IPS DF 4.7 (cell line): ENCODE measurements at regions not wholly inside any gene's neighbourhood (a gene's known extent, or its start where the extent isn't known, plus 50 kb on each side); places are given as distances from the start of the nearest gene placed in this dataset.

Experiments
- DNase-seq: peaks from one replicate; pipeline ENCODE4 v3.0.0-alpha.2; 2013; ENCODE audit warnings: low spot score; ENCODE audit errors: extremely low read depth

DNA sequence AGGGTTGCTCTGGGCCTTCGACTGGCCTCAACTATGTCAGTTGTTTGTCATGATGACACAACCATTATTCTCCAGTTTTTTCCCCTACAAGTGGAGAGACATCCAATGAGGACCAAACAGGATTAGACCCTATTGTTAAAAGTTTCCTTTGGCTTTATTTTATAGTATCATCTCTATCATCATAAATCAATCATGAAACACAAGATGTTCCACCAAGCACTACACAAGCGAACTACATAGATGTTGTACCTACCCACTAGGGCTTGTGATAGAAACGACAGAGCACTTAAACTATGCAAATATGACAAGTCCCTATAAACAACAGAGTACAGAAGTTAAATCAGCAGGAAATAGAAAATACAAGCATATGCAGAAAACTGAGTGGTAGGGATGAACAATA lies 422.5 kb upstream of the MARCKS start:
- DNase-seq: no peak

GRCh38 chr6:113437566-113437965 lies 419.6 kb upstream of the MARCKS start:
- DNase-seq: no peak

- DNase-seq: no peak
Measured at GRCh38 chr6:113439866-113440265, 417.3 kb upstream of the MARCKS start.

DNA sequence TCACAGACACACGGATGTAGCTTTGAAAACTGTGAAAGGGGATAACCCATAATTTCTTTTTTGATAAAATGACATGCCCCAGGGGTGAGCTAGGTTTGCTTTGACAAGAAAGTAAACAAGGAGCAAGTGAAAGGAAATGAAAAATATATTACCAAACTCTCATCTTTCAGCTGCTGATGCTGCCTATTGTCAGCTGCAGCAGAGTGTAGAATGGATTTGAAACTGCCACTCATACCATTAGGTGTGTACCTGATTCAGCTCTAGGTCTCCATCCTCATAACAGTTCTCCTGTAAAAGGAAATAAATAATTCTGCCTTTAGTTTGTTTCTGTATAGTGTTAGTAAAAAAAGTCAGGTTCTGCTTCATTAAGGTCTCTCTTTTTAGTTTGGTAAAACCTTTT lies 415.1 kb upstream of the MARCKS start:
- DNase-seq: no peak

- DNase-seq: no peak
Measured at GRCh38 chr6:113445201-113445600, 411.9 kb upstream of the MARCKS start.

- no peak for DNase-seq
Measured at GRCh38 chr6:113447088-113447831, 409.9 kb upstream of the MARCKS start.

DNA sequence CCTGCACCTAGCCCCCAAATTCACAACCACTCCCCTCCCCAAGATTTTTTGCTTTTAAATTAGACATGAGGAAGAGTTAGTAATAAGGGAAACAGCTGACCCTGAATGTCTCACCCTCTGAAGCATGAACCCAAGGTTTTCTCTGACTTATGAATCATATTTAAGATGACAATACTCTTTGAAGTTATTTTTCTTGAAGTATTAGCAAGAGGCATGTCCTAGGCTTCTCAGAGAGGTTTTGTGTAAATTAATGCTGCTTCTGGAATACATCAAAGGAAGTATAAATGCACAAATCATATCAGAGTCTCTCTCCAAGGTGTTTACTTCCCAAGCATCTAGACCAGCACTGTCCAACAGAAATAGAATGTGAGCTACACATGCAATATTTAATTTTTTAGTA lies 408.1 kb upstream of the MARCKS start:
- DNase-seq: no peak

GRCh38 chr6:113450061-113450465 lies 407.1 kb upstream of the MARCKS start:
- no peak for DNase-seq

GRCh38 chr6:113451049-113451448 lies 406.1 kb upstream of the MARCKS start:
- no peak for DNase-seq

GRCh38 chr6:113457198-113457597 lies 399.9 kb upstream of the MARCKS start:
- no peak for DNase-seq

- no peak for DNase-seq
Measured at GRCh38 chr6:113457751-113458150, 399.4 kb upstream of the MARCKS start.

DNA sequence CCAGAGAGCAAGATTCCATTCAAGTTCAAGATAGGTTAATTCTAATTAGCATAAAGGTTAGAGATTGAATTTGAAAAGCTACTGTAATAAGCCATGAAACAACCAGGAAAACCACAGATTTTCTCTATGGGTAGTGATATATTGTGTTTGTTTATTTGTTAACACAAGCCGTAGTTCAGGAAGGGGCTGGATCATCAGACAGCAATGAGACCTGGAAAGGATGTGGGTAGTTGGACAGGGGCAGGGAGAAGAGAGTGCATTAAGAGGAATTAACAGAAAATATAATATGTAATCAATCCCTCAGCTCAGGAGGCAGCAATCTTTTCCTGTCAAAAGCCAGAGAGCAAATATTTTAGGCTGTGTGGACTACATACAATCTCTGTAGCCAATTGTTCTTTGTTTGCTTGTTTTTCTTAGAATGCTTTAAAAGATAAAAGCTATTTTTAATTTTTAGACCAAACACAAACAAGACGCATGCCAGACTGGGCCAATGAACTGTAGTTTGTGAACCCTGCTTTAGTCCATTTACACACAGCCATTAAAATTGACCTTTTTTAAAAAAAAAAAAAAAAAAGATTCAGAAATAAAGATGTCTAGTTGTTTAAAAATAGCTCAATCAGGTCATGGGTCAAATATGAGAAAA lies 398.7 kb upstream of the MARCKS start:
- DNase-seq: no peak

DNA sequence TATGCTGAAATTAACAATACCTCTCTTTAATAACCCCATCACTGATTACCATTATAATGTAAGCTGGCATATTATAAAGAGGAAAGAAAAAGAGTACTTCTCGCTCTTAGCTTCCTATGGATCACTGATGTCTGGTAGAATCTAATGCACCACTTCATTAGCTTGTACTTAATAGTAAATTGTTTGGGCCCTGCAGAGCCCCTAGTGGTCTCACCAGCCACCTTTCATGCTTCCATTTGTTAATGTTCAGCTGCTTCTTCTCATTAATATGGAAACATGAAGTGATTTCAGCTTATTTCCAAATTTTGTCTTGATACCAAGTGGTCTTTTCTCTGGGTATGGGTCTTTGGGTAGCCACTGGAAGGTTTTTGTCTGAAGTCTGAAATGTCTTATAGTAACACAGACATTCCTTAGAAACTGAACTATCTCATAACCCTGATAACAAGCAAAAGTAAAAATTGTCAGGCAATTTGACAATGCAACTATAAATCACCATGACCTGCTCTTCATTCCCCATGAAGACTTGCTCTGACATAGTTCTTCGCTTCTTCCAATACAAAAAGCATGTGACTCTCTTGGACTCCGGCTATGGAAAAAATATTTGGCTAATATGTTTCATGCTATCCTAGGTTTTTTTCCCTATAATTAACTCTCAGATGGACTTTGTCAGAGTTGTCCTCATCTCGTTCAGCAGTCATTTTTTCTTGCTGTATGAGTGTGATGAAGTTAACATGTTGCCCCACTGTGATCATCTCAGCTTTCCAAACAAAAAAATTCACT lies 395.8 kb upstream of the MARCKS start:
- no peak for DNase-seq

DNA sequence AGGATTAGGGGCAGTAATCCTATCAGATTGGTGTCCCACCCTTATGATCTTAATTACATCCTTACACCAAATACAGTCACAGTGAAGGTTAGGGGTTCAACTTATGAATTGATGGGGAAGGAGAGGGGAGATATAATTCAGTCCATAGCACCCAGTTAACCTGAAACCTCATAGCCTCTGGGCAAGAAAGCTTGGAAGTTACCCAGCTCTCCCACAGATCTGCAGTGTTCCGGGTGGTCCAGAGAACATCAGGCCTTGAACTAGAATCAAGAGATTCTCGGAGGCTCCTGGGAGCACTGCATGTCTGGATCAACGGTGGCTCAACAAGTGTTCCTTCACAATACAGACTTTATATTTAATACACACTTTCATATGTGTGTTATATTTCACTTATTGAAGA lies 392.6 kb upstream of the MARCKS start:
- DNase-seq: no peak

GRCh38 chr6:113464960-113465359 lies 392.2 kb upstream of the MARCKS start:
- DNase-seq: no peak

DNA sequence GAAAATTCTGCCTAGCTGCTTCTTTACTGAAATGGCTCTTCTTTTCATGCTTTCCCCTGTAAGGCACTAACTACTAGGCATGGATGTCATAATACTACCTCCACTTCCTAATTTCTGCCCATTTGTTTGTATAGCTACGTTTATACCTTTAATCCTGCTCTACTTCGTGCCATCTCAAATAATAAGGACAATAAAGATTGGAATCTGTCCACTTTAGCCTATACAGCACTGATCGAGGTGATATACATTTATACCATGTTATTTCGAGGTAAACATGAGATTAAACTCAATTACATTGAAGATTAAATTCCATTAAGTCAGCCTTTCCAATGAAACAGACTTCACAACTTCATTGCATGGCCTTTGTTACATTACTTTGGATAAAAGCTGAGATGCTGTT lies 390.6 kb upstream of the MARCKS start:
- no peak for DNase-seq

DNA sequence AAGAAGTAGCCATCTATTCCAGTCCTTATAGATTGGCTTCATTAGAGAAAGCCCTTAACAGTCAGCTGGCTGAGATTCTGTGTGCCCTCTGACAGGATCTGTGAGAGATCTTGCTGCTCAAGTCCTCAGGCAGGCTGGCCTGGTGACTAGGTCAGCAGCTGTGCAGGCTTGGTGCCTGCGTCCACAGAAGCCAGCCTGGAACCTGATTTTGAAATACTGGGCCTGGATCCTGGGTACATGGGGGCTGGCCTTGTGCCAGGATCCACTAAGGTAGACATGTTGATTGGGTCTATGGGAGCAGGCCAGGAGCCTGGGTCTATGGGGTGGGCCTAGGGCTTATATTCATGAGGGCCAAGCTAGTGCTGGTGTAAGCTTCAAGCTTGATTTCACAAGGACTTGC lies 381.8 kb upstream of the MARCKS start:
- no peak for DNase-seq

GRCh38 chr6:113476937-113477839 lies 380.0 kb upstream of the MARCKS start:
- DNase-seq: no peak

DNA sequence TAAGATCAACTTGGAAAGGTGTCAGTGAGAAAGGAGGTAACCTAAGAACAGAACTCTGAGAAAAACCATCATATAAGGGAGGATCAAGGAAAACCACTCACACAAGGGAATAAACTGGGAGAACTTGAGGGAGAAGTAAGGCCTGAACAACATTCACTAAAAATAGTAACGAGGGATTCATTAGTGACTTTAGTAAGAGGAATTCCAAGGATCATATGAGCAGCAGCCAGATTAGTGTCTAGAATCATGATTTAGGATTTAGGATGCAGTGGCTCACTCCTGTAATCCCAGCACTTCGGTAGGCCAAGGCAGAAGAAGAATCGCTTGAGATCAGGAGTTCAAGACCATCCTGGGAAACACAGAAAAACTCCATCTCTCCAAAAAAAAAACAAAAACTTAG lies 376.5 kb upstream of the MARCKS start:
- DNase-seq: no peak

- no peak for DNase-seq
Measured at GRCh38 chr6:113481458-113481857, 375.7 kb upstream of the MARCKS start.

GRCh38 chr6:113481910-113482309 lies 375.2 kb upstream of the MARCKS start:
- DNase-seq: no peak
